ENCODE measurements at regions not wholly inside any gene's neighbourhood (a gene's known extent, or its start where the extent isn't known, plus 50 kb on each side); places are given as distances from the start of the nearest gene placed in this dataset.

DNA sequence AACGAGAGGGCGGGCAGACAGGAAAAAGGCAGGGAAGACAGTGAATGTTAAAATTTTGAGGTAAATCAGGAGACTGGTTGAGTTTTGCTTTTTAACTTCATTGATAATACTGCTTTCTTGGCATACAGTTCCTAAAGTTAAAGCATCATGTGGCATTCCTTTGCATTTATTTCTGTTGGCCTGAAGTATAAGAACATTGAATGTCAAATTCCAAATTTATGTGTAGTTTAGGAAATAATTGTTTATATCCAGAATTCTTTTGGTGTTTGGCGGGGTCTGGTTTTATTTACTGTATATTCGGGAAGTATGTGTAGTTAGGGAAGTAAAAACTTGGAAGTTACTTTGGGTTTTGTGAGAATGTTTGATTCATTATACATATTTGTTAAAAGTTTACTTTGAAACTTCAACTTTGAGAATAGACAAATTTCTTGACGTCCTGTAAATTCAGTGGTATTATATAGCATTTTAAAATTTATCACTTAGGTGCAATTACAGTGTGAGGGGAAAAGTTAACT is 83.2 kb downstream of the PTPDC1 start:
- no peak for TF ChIP-seq POLR2AphosphoS5 (IDR thresholded peaks at IDR 0.05; ENCODE audit: borderline replicate concordance, low read depth, low read length)
- no peak for TF ChIP-seq EZH2 (IDR thresholded peaks at IDR 0.05)
- no peak for TF ChIP-seq FOXP2 (optimal IDR thresholded peaks at IDR 0.05; ENCODE audit: control extremely low read depth, extremely low read length, insufficient read depth)
